ENCODE measurements at regions not wholly inside any gene's neighbourhood (a gene's known extent, or its start where the extent isn't known, plus 50 kb on each side); places are given as distances from the start of the nearest gene placed in this dataset.

- no peak for TF ChIP-seq EZH2 (IDR thresholded peaks at IDR 0.05; ENCODE audit: low read length, unreplicated experiment)
- TF ChIP-seq EZH2phosphoT487 (IDR thresholded peaks at IDR 0.05; ENCODE audit: borderline replicate concordance, low read length) = no peak
- TF ChIP-seq, protein P1, sequence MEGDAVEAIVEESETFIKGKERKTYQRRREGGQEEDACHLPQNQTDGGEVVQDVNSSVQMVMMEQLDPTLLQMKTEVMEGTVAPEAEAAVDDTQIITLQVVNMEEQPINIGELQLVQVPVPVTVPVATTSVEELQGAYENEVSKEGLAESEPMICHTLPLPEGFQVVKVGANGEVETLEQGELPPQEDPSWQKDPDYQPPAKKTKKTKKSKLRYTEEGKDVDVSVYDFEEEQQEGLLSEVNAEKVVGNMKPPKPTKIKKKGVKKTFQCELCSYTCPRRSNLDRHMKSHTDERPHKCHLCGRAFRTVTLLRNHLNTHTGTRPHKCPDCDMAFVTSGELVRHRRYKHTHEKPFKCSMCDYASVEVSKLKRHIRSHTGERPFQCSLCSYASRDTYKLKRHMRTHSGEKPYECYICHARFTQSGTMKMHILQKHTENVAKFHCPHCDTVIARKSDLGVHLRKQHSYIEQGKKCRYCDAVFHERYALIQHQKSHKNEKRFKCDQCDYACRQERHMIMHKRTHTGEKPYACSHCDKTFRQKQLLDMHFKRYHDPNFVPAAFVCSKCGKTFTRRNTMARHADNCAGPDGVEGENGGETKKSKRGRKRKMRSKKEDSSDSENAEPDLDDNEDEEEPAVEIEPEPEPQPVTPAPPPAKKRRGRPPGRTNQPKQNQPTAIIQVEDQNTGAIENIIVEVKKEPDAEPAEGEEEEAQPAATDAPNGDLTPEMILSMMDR (conservative IDR thresholded peaks at IDR 0.05; ENCODE audit: low read depth, low read length) = no peak
- no peaks in the 10 kb centered on the region for H3K27me3 ChIP-seq (ENCODE audit: low read length)
- no peaks in the 10 kb centered on the region for H3K4me1 ChIP-seq (ENCODE audit: insufficient read depth, low read length)
- H3K27ac ChIP-seq (ENCODE audit: low read length) = no peak overlapping the region
- ChIA-PET CTCF (no interaction called here), POLR2A (ENCODE audit: unreplicated experiment) (no interaction called here)
- no peak overlapping the region for H3K9ac ChIP-seq (ENCODE audit: low read length)
- BruUV-seq (replicated peaks) = no TSS peak
- no peaks in the 10 kb centered on the region for H3K79me2 ChIP-seq (ENCODE audit: low read length)
- intact Hi-C loops (cut with micrococcal nuclease) = no loop called here
- DNase-seq (no peak), ATAC-seq (no peak)
- no peak overlapping the region for H2AFZ ChIP-seq (ENCODE audit: low read length)
- H3K4me3 ChIP-seq (ENCODE audit: low read length) = no peak overlapping the region
- H3K4me2 ChIP-seq (ENCODE audit: low read length) = no peak overlapping the region
- H3F3A ChIP-seq (ENCODE audit: low read length, unreplicated experiment) = no peaks in the 10 kb centered on the region
- H3K36me3 ChIP-seq (ENCODE audit: low read depth, low read length) = 0 out of 2 replicates have a peak, but pooled peaks cover 3% of the 10 kb centered on the region
- no peaks in the 10 kb centered on the region for H4K20me1 ChIP-seq (ENCODE audit: low read length)
- H3K9me3 ChIP-seq (ENCODE audit: low read length) = no peaks in the 10 kb centered on the region
- no peaks in the 10 kb centered on the region for H3K9me2 ChIP-seq (replicated peaks; ENCODE audit: low read length)
Observed at GRCh38 chr12:107525063-107525718, 160.4 kb upstream of the PWP1 start.

DNA sequence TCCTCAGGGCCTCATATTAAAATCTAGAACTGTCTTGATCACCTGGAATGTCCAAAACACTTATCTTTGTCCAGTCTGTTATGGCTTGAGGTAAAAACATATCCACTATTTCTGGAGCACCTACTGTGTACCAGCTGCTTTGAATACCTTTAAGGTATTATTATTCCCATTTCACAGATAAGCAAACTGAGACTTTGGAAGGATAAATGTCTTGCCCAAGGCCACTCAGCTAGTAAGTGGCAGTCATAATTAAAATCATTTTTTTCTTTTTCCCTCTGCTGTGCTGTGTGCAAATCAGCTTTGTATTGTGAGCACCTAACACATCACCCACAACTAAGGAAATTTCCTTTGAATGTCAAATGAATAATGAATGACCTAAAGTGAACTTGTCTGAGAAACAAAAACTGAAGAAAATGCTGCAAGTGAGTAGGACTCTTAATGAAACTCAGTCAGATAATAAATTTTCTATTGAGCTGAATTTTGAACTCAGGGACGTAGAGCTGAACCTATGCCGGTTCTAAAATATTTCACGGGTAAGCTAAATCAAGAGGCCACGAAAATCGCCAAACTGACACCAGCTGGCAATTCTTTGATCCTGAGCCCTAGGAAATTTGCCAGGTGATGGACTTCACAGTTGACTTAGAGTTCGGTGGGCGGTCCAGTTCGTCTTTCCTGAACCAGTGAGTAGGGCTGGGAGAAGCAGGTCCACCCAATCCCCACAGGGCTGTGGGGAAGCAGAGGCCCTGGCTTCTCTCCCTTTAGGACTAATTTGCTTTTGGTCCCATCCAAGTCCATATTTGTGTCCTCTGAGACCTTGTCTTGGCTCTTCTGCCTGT, 159.7 kb upstream of the PWP1 start:
- Histone ChIP-seq H3K9me2 (replicated peaks; ENCODE audit: low read length) (no peaks in the 10 kb centered on the region), H3K4me1 (ENCODE audit: insufficient read depth, low read length) (no peaks in the 10 kb centered on the region), H3K79me2 (ENCODE audit: low read length) (no peaks in the 10 kb centered on the region), H3K9me3 (ENCODE audit: low read length) (no peaks in the 10 kb centered on the region), H3K4me2 (ENCODE audit: low read length) (no peak overlapping the region), H3K27me3 (ENCODE audit: low read length) (no peaks in the 10 kb centered on the region), H2AFZ (ENCODE audit: low read length) (no peak overlapping the region), H3F3A (ENCODE audit: low read length, unreplicated experiment) (no peaks in the 10 kb centered on the region), H3K36me3 (ENCODE audit: low read depth, low read length) (0 out of 2 replicates have a peak, but pooled peaks cover under 1% of the 10 kb centered on the region), H3K27ac (ENCODE audit: low read length) (no peak overlapping the region), H3K4me3 (ENCODE audit: low read length) (no peak overlapping the region), H3K9ac (ENCODE audit: low read length) (no peak overlapping the region), H4K20me1 (ENCODE audit: low read length) (no peaks in the 10 kb centered on the region)
- intact Hi-C loops (cut with micrococcal nuclease) = no loop called here
- DNase-seq (no peak), ATAC-seq (no peak)
- no peak for TF ChIP-seq EZH2 (IDR thresholded peaks at IDR 0.05; ENCODE audit: low read length, unreplicated experiment)
- CTCF ChIA-PET = no interaction called here
- POLR2A ChIA-PET (ENCODE audit: unreplicated experiment) = no interaction called here
- no TSS peak for BruUV-seq (replicated peaks)

DNA sequence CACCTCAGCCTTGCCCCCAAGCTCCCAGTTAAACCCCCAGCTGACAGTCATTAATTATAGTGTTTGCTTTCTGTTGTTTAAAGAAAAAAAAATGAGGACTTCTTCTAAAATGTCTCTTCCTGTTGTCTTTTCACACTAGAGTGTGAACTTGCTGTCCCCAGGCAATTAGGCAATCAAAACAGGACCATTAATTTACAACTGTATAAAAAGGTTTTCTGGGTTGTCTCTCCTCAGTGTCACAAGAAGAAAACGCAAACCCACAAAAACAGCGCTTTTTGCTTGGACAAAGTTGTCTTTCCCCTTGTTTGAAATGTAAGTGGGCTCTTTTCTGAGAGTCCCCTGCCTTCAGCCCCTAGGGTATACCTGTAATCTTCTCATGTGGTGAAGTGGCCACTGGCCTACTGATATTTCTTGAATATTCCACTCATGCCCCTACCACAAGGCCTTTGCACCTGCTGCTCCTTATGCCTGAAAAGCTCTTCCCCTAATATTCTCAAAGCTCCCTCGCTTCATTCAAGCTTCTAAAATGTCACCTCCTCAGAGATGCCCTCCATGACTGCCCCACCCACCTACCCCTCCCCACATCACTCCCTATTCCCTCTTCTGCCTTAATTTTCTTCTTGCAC, 158.9 kb upstream of the PWP1 start:
- CTCF ChIA-PET = no interaction called here
- intact Hi-C loops (cut with micrococcal nuclease) = no loop called here
- Histone ChIP-seq H3K9me2 (replicated peaks; ENCODE audit: low read length) (no peaks in the 10 kb centered on the region), H3K4me3 (ENCODE audit: low read length) (no peak overlapping the region), H4K20me1 (ENCODE audit: low read length) (no peaks in the 10 kb centered on the region), H3K27ac (ENCODE audit: low read length) (no peak overlapping the region), H3K27me3 (ENCODE audit: low read length) (no peaks in the 10 kb centered on the region), H2AFZ (ENCODE audit: low read length) (no peak overlapping the region), H3K4me1 (ENCODE audit: insufficient read depth, low read length) (no peaks in the 10 kb centered on the region), H3F3A (ENCODE audit: low read length, unreplicated experiment) (no peaks in the 10 kb centered on the region), H3K4me2 (ENCODE audit: low read length) (no peak overlapping the region), H3K79me2 (ENCODE audit: low read length) (no peaks in the 10 kb centered on the region), H3K9ac (ENCODE audit: low read length) (no peak overlapping the region), H3K36me3 (ENCODE audit: low read depth, low read length) (no peaks in the 10 kb centered on the region), H3K9me3 (ENCODE audit: low read length) (no peaks in the 10 kb centered on the region)
- DNase-seq (no peak), ATAC-seq (no peak)
- TF ChIP-seq, protein P1 (conservative IDR thresholded peaks at IDR 0.05; ENCODE audit: low read depth, low read length) = no peak
- TF ChIP-seq EZH2phosphoT487 (IDR thresholded peaks at IDR 0.05; ENCODE audit: borderline replicate concordance, low read length) (no peak), EZH2 (IDR thresholded peaks at IDR 0.05; ENCODE audit: low read length, unreplicated experiment) (no peak)
- BruUV-seq (replicated peaks) = no TSS peak
- POLR2A ChIA-PET (ENCODE audit: unreplicated experiment) = no interaction called here

Data from PC-3 (cell line).